BE2C (cell line): ENCODE measurements at regions not wholly inside any gene's neighbourhood (a gene's known extent, or its start where the extent isn't known, plus 50 kb on each side); places are given as distances from the start of the nearest gene placed in this dataset.
"Not testable (repeated sequence)": the region's sequence is repeated elsewhere in the genome, so short reads cannot be mapped to it uniquely, and the experiment has no call there.

Source experiments
- DNase-seq: peaks from one replicate; pipeline ENCODE4 v3.0.0-alpha.2; 2020
- H3K27me3 ChIP-seq: fragments of 250-450 bp; sonication (Bioruptor Pico); 2 replicates; pipeline ENCODE4 v1.5.1; 2020; ENCODE audit warnings: mild to moderate bottlenecking
- H3K36me3 ChIP-seq: fragments of 250-450 bp; sonication (Bioruptor Pico); 2 replicates; pipeline ENCODE4 v1.5.1; 2020; ENCODE audit warnings: mild to moderate bottlenecking
- H3K4me1 ChIP-seq: fragments of 250-450 bp; sonication (Bioruptor Pico); 2 replicates; pipeline ENCODE4 v1.5.1; 2020
- H3K4me3 ChIP-seq: 2 replicates; pipeline ENCODE4 v1.5.1; 2011; ENCODE audit warnings: low read depth, low read length
- H3K9me3 ChIP-seq: fragments of 250-450 bp; sonication (Bioruptor Pico); 2 replicates; pipeline ENCODE4 v1.5.1; 2020
- CTCF ChIP-seq: IDR thresholded peaks from 2 replicates; pipeline ENCODE4 v1.5.1; 2012; ENCODE audit warnings: mild to moderate bottlenecking, low read depth, low read length

- no peak overlapping the region for H3K4me3 ChIP-seq
- no peaks in the 10 kb centered on the region for H3K4me1 ChIP-seq
- no peaks in the 10 kb centered on the region for H3K27me3 ChIP-seq
- no peaks in the 10 kb centered on the region for H3K36me3 ChIP-seq
- DNase-seq: no peak
- H3K9me3 ChIP-seq: no peaks in the 10 kb centered on the region
- TF ChIP-seq CTCF: no peak
Observed at GRCh38 chr2:154568413-154568812, 130.1 kb upstream of the KCNJ3 start.

- Histone ChIP-seq H3K36me3 (no peaks in the 10 kb centered on the region), H3K4me1 (no peaks in the 10 kb centered on the region), H3K4me3 (no peak overlapping the region), H3K9me3 (no peaks in the 10 kb centered on the region), H3K27me3 (no peaks in the 10 kb centered on the region)
- DNase-seq: no peak
- TF ChIP-seq CTCF: no peak
Observed at GRCh38 chr2:154570501-154570900, 128.0 kb upstream of the KCNJ3 start.

GRCh38 chr2:154576699-154577098, 121.8 kb upstream of the KCNJ3 start:
- not testable (repeated sequence) for DNase-seq, H3K36me3 ChIP-seq, H3K4me1 ChIP-seq, H3K4me3 ChIP-seq, H3K9me3 ChIP-seq, H3K27me3 ChIP-seq

GRCh38 chr2:154577390-154577789, 121.1 kb upstream of the KCNJ3 start:
- H3K4me1 ChIP-seq: no peaks in the 10 kb centered on the region
- no peak for DNase-seq
- H3K36me3 ChIP-seq: no peaks in the 10 kb centered on the region
- H3K4me3 ChIP-seq: no peak overlapping the region
- TF ChIP-seq CTCF: no peak
- H3K27me3 ChIP-seq: no peaks in the 10 kb centered on the region
- H3K9me3 ChIP-seq: no peaks in the 10 kb centered on the region

GRCh38 chr2:154580767-154581166, 117.7 kb upstream of the KCNJ3 start:
- no peaks in the 10 kb centered on the region for H3K9me3 ChIP-seq
- no peaks in the 10 kb centered on the region for H3K4me1 ChIP-seq
- no peaks in the 10 kb centered on the region for H3K27me3 ChIP-seq
- TF ChIP-seq CTCF: no peak
- DNase-seq: no peak
- H3K36me3 ChIP-seq: no peaks in the 10 kb centered on the region
- H3K4me3 ChIP-seq: no peak overlapping the region

- DNase-seq, H3K9me3 ChIP-seq, H3K4me3 ChIP-seq, H3K4me1 ChIP-seq, H3K36me3 ChIP-seq, H3K27me3 ChIP-seq: not testable (repeated sequence)
Observed at GRCh38 chr2:154582694-154583093, 115.8 kb upstream of the KCNJ3 start.

- not testable (repeated sequence) for H3K4me3 ChIP-seq, H3K4me1 ChIP-seq, H3K9me3 ChIP-seq, H3K27me3 ChIP-seq, H3K36me3 ChIP-seq, DNase-seq
Observed at GRCh38 chr2:154583274-154583673, 115.2 kb upstream of the KCNJ3 start.

GRCh38 chr2:154587739-154588138, 110.8 kb upstream of the KCNJ3 start:
- Histone ChIP-seq H3K27me3 (no peaks in the 10 kb centered on the region), H3K9me3 (no peaks in the 10 kb centered on the region), H3K4me3 (no peak overlapping the region), H3K4me1 (no peaks in the 10 kb centered on the region), H3K36me3 (no peaks in the 10 kb centered on the region)
- no peak for DNase-seq
- no peak for TF ChIP-seq CTCF
